GM20000 (cell line): ENCODE measurements at regions not wholly inside any gene's neighbourhood (a gene's known extent, or its start where the extent isn't known, plus 50 kb on each side); places are given as distances from the start of the nearest gene placed in this dataset.

Experiments used
- DNase-seq: peaks from one replicate; pipeline ENCODE4 v3.0.0; 2012; ENCODE audit warnings: low spot score
- TF ChIP-seq, protein P1 (sequence below): IDR thresholded peaks from 2 replicates; pipeline ENCODE4 v1.5.1; 2012; ENCODE audit warnings: mild to moderate bottlenecking, control low read depth; ENCODE audit errors: extremely low read depth, missing control alignments

DNA sequence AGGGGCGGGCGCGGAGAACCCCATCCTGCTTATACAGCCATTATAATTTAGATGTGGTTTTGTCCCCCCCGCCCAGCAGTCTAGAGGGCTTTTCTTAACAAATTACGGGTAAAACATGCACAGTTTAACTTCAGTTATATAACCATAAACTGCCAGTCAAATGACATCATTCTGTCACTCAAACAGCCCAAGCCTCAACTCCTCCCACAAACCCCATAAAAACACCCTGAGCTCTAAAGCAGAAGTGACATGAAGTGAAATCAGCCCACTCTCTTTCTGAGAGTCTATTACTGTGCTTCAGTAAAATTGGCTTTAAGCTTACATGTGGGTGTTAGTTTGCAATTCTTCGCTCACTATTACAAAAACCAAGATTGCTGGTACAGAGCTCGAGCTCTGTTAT lies 705.1 kb upstream of the GCFC2 start:
- peak; percentile 5 for DNase-seq
- TF ChIP-seq, protein P1, sequence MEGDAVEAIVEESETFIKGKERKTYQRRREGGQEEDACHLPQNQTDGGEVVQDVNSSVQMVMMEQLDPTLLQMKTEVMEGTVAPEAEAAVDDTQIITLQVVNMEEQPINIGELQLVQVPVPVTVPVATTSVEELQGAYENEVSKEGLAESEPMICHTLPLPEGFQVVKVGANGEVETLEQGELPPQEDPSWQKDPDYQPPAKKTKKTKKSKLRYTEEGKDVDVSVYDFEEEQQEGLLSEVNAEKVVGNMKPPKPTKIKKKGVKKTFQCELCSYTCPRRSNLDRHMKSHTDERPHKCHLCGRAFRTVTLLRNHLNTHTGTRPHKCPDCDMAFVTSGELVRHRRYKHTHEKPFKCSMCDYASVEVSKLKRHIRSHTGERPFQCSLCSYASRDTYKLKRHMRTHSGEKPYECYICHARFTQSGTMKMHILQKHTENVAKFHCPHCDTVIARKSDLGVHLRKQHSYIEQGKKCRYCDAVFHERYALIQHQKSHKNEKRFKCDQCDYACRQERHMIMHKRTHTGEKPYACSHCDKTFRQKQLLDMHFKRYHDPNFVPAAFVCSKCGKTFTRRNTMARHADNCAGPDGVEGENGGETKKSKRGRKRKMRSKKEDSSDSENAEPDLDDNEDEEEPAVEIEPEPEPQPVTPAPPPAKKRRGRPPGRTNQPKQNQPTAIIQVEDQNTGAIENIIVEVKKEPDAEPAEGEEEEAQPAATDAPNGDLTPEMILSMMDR, result no peak

- DNase-seq, result no peak
- TF ChIP-seq, protein P1, result no peak
These were observed 702.7 kb upstream of the GCFC2 start for GRCh38 chr2:76413436-76413835.

DNA sequence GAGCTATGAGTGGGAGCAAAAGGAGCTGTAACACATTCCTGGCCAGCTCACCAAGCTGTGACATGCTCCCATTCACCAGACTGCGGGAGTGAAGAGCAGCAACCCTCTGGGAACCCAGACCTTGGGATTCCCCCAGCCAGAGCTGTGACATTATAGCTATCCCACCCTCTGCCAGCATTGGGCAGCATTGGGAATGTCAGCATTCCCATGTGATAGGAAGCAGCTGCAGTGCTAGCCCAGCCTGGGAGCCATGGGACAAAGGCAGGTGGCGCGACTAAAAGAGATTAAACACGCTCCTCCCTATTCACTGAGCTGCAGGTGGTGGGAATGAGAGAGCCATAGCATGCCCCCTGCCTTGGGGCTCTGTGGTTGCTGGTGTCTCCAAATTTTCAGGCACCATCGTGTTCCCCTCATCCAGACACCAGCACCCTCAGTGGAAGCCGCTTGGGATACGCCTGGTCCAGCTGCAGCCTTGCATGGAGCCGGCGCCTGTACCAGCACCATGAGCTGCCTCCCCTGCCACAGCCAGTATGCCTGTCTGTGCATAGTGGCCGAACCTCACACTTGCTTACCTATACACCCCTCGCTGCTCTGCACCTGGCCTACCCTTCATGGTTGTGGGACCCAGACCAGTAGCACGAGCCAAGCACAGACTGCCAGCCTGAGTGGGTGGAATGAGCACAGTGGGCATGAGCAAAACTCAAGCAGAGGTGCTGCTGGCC lies 695.6 kb upstream of the GCFC2 start:
- DNase-seq, result no peak
- TF ChIP-seq, protein P1, result no peak

GRCh38 chr2:76393356-76393755 lies 682.6 kb upstream of the GCFC2 start:
- no peak for DNase-seq
- TF ChIP-seq, protein P1, result no peak

DNA sequence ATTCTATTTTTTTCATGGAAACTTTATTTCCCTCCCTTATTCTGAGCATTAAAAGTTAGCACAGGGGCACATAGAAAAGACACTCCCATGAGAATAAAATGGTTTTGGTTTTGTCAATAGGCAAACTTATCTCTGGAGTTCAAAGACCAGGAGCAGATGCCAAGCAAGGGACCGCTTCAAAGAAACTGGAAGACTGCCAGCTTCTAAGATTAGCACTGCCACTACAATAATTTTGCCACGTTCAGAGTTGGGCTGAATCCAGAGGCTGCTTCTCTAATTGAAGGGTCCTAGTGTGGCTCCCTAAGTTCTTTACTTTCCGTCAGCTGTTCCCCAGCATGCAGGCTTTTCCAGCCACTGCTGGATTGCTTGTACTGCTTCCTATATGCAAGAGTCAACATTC lies 681.0 kb upstream of the GCFC2 start:
- no peak for DNase-seq
- TF ChIP-seq, protein P1, result no peak

DNA sequence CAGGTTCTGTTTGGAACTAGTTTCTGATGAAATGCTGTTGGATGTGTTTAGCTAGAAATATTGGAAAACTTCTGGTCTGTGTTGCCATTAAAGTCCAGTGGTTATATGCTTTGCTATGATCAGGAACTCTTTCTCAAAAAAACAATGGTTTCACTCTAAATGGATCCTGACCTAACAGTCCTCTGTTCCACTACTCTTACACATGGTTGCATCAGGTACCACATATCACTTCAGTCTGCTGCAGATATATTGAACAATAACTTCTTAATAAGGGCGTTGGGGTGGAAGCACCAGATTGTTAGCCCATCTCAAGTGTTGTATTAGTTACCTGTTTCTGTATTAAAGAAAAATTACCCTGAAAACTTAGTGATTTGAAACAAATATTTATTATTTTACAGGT lies 676.6 kb upstream of the GCFC2 start:
- TF ChIP-seq, protein P1, result no peak
- no peak for DNase-seq

GRCh38 chr2:76385943-76386342 lies 675.2 kb upstream of the GCFC2 start:
- DNase-seq, result no peak
- TF ChIP-seq, protein P1, result no peak
